ENCODE measurements at regions not wholly inside any gene's neighbourhood (a gene's known extent, or its start where the extent isn't known, plus 50 kb on each side); places are given as distances from the start of the nearest gene placed in this dataset.

DNA sequence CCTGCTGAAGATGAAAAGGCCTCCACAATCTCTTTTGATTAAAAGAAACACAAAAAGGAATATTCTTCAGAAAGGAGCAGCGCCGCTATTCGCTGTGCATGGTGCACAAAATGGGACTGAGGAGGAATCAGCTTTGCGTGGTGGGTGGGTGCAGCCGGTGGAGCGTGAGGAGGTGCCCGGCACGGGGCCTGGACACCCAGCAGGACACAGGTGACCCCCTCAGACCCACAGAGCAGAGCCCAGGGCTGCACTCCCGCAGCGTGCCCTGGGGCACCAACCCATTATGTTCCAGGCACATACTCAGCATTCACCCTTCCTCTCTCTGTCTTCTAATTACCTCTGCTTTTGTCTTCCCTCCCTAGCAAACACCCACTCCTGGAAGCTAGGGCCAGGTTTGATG, 238.0 kb upstream of the PPP2R2D start:
- DNase-seq (no peak), ATAC-seq (no peak)
- TF ChIP-seq, protein P1, sequence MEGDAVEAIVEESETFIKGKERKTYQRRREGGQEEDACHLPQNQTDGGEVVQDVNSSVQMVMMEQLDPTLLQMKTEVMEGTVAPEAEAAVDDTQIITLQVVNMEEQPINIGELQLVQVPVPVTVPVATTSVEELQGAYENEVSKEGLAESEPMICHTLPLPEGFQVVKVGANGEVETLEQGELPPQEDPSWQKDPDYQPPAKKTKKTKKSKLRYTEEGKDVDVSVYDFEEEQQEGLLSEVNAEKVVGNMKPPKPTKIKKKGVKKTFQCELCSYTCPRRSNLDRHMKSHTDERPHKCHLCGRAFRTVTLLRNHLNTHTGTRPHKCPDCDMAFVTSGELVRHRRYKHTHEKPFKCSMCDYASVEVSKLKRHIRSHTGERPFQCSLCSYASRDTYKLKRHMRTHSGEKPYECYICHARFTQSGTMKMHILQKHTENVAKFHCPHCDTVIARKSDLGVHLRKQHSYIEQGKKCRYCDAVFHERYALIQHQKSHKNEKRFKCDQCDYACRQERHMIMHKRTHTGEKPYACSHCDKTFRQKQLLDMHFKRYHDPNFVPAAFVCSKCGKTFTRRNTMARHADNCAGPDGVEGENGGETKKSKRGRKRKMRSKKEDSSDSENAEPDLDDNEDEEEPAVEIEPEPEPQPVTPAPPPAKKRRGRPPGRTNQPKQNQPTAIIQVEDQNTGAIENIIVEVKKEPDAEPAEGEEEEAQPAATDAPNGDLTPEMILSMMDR (IDR thresholded peaks at IDR 0.05) = no peak
- 88 to 93% (median 90%) methylated on average over 10 of the region's 10 CpGs for WGBS, 3 donors
- H3K27me3 ChIP-seq (ENCODE audit: insufficient read depth in 3 of 3, low read length in 2 of 3) = peaks cover 0 to 5% (median 0%) of the 10 kb centered on the region in 3 donors
- no peak overlapping the region for H3K4me3 ChIP-seq
- H3K9me3 ChIP-seq = no peaks in the 10 kb centered on the region
- H3K36me3 ChIP-seq (ENCODE audit: insufficient read depth in 1 of 2, low read depth in 1 of 2) = no peaks in the 10 kb centered on the region
- no peaks in the 10 kb centered on the region for H3K4me1 ChIP-seq
- intact Hi-C loops (cut with DNase I) = no loop called here
- H3K27ac ChIP-seq = no peak overlapping the region

DNA sequence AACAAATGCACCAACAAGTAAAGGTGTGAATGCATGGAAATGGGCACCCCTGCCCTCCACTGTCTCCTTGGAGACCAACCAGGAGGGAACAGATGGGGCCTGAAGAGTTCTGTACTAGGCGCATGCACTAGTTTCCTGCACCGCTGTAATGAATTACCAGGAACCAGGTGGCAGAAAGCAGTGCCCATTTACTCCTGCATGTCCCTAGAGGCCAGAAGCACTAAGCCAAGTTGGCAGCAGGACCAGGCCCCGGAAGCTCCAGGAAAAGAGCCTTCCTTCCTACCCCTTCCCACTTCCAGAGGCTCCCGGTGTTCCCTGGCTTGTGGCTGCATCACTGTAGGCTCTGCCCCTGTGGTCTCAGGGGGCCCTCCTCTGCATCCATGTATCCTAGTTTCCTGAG, 237.5 kb upstream of the PPP2R2D start:
- Histone ChIP-seq H3K36me3 (ENCODE audit: insufficient read depth in 1 of 2, low read depth in 1 of 2) (no peaks in the 10 kb centered on the region), H3K4me3 (no peak overlapping the region), H3K27me3 (ENCODE audit: insufficient read depth in 3 of 3, low read length in 2 of 3) (peaks cover 0 to 5% (median 0%) of the 10 kb centered on the region in 3 donors), H3K4me1 (no peaks in the 10 kb centered on the region), H3K9me3 (no peaks in the 10 kb centered on the region), H3K27ac (no peak overlapping the region)
- no peak for ATAC-seq
- no peak for DNase-seq
- intact Hi-C loops (cut with DNase I) = no loop called here
- 21 to 44% (median 42%) methylated on average over 4 of the region's 4 CpGs for WGBS, 3 donors
- TF ChIP-seq, protein P1 (IDR thresholded peaks at IDR 0.05) = no peak

DNA sequence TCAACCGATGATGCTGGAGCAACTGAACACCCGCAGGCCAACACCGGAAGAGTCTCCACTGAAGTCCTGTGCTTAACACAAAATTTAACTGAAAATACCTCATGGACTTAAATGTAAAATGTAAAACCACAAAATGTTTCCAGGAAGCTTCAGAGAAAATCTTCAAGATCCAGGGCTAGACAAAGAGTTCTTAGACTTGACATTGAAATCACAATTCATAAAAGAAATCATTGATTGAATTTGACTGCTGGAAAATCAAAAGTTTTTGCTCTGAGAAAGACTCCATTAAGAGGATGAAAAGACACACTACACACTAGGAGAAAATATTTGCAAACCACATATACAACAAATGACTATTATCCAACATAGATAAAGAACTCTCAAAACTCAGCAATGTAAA, 234.7 kb upstream of the PPP2R2D start:
- 93 to 95% (median 95%) methylated on average over 3 of the region's 3 CpGs for WGBS, 3 donors
- H3K4me1 ChIP-seq = no peaks in the 10 kb centered on the region
- ATAC-seq = no peak
- intact Hi-C loops (cut with DNase I) = no loop called here
- DNase-seq = no peak
- TF ChIP-seq, protein P1 (IDR thresholded peaks at IDR 0.05) = no peak
- peaks cover 0 to 2% (median 0%) of the 10 kb centered on the region in 3 donors for H3K27me3 ChIP-seq (ENCODE audit: insufficient read depth in 3 of 3, low read length in 2 of 3)
- H3K4me3 ChIP-seq = no peak overlapping the region
- no peaks in the 10 kb centered on the region for H3K9me3 ChIP-seq
- no peaks in the 10 kb centered on the region for H3K36me3 ChIP-seq (ENCODE audit: insufficient read depth in 1 of 2, low read depth in 1 of 2)
- H3K27ac ChIP-seq = no peak overlapping the region

DNA sequence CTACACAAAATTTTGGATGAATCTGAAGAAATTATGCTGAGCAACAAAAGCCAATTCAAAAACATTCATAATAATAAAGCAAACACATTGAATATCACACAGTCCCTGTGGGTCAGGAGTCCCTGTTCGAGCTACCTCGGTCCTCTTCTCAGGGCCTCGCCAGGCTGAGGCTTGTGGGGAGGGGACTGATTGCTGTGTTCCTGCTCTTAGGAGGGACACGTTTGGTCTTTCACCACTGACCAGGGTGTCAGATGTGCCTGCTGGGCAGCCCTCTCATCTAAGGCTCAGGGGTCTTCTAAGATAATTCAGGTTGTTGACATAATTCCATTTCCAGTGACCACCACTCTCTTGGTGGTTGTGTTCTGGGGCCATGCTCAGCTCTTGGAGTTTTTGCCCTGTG, 233.8 kb upstream of the PPP2R2D start:
- 63 to 73% (median 67%) methylated on average over 4 of the region's 4 CpGs for WGBS, 3 donors
- Histone ChIP-seq H3K27me3 (ENCODE audit: insufficient read depth in 3 of 3, low read length in 2 of 3) (peaks cover 0 to 2% (median 0%) of the 10 kb centered on the region in 3 donors), H3K4me1 (no peaks in the 10 kb centered on the region), H3K27ac (no peak overlapping the region), H3K4me3 (no peak overlapping the region), H3K36me3 (ENCODE audit: insufficient read depth in 1 of 2, low read depth in 1 of 2) (no peaks in the 10 kb centered on the region), H3K9me3 (no peaks in the 10 kb centered on the region)
- intact Hi-C loops (cut with DNase I) = no loop called here
- DNase-seq (no peak), ATAC-seq (no peak)
- TF ChIP-seq, protein P1 (IDR thresholded peaks at IDR 0.05) = no peak

DNA sequence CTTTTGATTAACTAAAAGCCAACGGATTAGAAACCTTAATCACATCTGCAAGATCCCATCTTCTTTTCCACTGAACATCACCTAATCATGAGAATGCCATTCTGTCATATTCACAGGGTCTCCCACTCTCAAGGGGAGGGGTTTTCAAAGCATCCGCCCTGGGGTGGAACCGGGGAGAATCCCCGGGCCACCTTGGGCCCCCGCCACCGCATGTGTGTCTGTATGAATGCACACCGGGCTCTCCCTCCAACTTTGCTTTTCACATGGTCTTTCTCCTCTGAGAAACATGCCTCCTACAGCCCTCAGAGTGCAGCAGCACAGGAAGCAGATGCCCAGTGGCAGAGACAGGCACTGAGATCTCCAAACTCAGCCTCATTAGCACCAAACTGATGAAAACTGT, 233.2 kb upstream of the PPP2R2D start:
- TF ChIP-seq, protein P1 (IDR thresholded peaks at IDR 0.05) = no peak
- Histone ChIP-seq H3K27ac (no peak overlapping the region), H3K27me3 (ENCODE audit: insufficient read depth in 3 of 3, low read length in 2 of 3) (peaks cover 0 to 2% (median 0%) of the 10 kb centered on the region in 3 donors), H3K9me3 (no peaks in the 10 kb centered on the region), H3K4me3 (no peak overlapping the region), H3K36me3 (ENCODE audit: insufficient read depth in 1 of 2, low read depth in 1 of 2) (no peaks in the 10 kb centered on the region), H3K4me1 (no peaks in the 10 kb centered on the region)
- DNase-seq = no peak
- intact Hi-C loops (cut with DNase I) = no loop called here
- 79 to 91% (median 86%) methylated on average over 7 of the region's 7 CpGs for WGBS, 3 donors
- ATAC-seq = no peak
